ENCODE measurements at regions not wholly inside any gene's neighbourhood (a gene's known extent, or its start where the extent isn't known, plus 50 kb on each side); places are given as distances from the start of the nearest gene placed in this dataset.
"Not testable (repeated sequence)": the region's sequence is repeated elsewhere in the genome, so short reads cannot be mapped to it uniquely, and the experiment has no call there.

DNA sequence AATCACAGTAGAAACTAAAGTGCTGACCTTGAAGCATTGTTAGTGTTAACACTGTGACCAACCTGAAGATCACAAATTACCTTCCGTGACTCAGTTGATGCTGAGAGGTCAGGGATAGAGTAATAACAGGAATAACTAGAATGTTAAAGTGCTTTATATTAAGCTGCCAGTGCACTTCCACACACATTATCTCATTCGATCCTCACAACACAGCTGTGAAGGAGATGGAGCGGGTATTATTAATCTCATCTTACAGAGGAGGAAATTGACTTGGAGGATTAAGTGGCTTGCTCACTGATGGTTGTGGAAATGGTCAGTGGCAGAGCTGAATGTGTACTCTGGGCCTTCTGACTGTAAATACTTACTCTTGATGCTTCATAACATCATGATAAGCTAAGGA, 252.5 kb upstream of the DMRT1 start:
- no peak for DNase-seq (ENCODE audit: low spot score)

DNA sequence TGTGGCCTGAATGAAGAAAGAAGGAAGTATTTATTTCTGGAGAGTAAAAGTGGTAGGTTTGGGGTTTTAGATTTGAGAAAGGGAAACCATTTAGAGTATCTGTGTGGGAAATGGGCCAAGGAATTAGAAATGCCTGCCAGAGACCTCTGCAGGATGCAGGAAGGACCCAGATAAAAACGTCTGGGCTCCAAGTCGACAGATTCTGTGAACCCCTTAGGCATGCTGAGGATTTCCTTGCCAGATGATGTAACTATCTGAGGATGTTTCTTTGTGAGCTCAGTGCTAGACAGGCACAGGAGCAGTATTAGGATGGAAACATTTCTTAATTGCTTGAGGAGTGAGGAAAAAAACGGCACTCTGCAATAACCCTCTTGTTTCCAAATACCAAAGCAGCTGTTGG, 251.8 kb upstream of the DMRT1 start:
- peak; percentile 90 for DNase-seq (ENCODE audit: low spot score)

DNA sequence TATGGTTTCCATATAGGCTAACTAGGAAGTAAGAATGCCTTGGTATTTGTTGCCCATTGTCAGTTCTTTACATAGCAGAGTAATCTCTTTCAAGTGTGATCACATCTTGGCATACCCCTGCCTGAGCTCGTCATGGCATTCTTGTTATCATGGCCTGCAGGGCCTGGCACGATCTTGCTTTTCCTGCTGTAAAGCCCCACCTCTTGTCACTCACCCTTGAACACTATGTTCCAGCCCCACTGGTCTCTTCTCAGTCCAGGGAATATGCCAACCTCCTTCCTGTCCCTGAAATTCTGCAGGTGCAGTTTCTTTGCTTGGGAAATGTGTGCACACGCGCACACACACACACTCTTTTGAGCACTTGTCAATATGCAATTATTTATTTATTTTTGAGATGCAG, 250.2 kb upstream of the DMRT1 start:
- DNase-seq (ENCODE audit: low spot score) = peak; percentile 56

GRCh38 chr9:592225-592624, 249.3 kb upstream of the DMRT1 start:
- DNase-seq (ENCODE audit: low spot score) = no peak

DNA sequence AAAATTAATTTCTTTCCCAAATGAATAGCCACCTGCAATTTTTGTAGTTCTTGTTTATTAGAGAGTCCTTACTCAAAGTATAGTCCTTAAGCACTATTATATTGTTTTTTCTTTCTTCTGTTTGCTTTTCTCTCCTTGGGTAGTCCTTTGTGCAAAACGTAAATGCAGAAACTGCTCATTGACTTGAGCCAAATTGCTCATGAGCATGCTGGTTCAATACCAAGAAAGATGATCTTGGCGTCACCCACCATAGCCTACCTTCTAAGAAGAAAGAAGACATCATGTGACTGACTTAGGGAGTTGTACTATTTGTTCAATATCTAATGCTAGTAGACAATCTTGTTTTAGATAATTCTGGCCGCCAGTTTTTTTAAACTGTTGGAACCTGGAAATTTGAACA, 248.8 kb upstream of the DMRT1 start:
- DNase-seq (ENCODE audit: low spot score) = no peak

GRCh38 chr9:593809-594208, 247.7 kb upstream of the DMRT1 start:
- no peak for DNase-seq (ENCODE audit: low spot score)

GRCh38 chr9:596703-597102, 244.8 kb upstream of the DMRT1 start:
- DNase-seq (ENCODE audit: low spot score) = no peak

GRCh38 chr9:600006-600405, 241.5 kb upstream of the DMRT1 start:
- DNase-seq (ENCODE audit: low spot score) = no peak

- no peak for DNase-seq (ENCODE audit: low spot score)
These were observed 238.8 kb upstream of the DMRT1 start for GRCh38 chr9:602716-603115.

- no peak for DNase-seq (ENCODE audit: low spot score)
These were observed 238.4 kb upstream of the DMRT1 start for GRCh38 chr9:603126-603525.

DNA sequence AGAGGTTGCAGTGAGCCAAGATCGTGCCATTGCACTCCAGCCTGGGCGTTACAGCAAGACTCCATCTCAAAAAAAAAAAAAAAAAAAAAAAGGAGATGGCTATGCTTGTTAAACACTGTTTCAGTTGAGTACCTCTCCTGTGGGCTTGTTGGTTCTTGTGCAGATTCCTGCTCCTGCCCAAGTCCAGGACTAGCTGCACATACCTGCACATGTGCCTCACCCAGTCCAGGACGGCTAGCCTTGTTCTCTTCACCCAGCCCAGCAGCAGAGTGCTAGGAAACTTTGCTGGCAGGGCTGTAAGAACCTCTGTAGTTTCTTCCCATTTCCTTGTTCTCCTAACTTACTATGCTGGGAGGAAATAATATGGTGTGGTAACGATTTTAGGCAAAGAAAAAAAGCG, 234.1 kb upstream of the DMRT1 start:
- DNase-seq (ENCODE audit: low spot score) = no peak

DNA sequence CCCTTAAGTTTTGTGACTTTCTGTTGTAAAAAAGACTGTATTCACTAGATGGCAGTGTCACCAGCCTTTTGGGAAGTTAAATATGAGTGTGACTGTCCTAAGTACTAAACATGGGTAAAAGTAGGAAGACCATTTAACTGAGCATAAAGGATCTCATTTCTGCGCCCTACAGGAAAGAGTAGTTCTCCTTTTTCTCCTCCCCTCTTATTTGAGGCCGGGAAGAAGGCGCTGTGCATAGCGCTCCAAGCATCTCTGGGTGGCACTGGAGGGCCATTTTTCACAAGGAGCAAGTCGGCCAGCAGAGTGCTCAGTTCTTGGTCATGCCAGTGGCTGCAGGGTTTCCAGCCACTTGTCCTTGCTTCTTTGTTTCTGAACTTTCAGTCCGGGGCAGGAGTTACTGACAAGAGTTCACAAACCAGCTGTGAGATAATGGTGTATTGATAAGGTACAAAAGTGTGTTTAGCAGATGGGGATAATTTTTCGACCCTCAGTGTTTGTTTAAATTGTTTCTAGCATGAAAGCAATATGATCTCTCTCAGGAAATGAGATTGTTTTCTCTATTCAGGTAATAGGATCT, 227.6 kb upstream of the DMRT1 start:
- DNase-seq (ENCODE audit: low spot score) = peak; percentile 89

DNA sequence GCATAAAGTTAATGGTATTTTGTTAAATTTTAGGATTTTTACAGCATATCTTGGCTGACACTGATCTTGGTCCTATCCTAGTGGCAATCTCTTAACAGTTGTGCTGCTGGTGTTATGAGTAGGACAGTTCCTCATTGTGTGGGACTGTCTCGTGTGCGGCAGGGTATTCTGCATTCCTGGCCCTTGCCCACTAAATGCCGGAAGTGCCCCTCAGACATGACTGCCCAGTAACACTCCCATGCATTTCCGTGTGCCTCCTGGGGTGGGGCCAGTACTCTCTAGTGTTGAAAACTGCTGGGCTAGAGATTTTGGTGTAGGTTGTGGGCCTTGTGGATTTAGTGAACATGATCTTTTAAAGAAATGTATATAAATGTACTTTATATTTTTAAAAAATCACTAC, 227.1 kb upstream of the DMRT1 start:
- DNase-seq (ENCODE audit: low spot score) = no peak

DNA sequence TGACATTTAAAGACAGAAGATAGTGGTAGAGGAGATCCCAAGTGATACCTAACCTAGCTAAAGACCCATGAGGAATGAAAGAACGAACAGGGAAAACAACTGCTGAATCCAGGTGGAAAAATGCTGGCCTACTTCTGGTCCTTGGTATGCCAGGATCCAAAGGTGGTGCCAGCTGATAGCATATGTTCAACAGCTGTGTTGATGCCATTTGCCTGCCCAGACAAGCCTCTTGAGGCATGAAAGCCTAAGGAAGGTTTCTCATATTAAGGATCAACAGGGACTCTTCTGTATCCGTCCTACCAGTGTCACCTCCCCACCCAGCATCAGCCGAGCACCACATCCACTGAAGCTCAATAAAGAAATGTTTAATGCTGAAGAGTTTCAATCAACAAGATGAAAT, 225.7 kb upstream of the DMRT1 start:
- no peak for DNase-seq (ENCODE audit: low spot score)

GRCh38 chr9:616694-617093, 224.8 kb upstream of the DMRT1 start:
- DNase-seq (ENCODE audit: low spot score) = no peak

GRCh38 chr9:617445-618085, 223.9 kb upstream of the DMRT1 start:
- DNase-seq (ENCODE audit: low spot score) = no peak

GRCh38 chr9:618478-618877, 223.0 kb upstream of the DMRT1 start:
- DNase-seq (ENCODE audit: low spot score) = no peak

DNA sequence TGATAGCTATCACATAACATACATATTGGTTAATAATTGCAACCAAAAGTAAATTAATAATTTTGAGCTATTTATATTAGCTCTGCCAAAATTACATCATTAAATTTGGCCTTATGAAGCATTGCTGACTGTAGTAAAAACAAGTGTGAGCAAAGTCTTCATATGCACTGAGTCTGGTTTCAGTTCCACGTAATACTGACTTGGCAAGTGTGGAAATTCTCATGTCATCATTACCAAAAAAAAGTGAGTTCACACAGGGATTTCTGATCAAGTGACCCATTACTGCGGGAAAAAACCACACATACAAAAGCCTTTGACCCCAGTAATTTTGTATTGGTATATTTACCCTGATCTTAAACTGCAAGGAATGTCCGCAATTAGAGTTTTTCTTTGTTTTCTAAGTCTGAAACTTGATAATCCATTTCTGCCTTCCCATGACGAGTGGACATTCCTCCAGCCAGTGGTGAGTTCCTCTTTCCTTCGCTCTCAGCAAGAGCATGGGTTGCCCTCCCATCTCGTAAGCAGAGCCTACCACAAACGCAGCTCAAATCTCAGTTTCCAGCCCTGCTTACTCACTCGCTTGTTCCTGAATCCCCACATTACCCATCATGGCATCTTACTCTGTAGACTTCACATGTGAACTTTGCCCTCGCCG, 220.2 kb upstream of the DMRT1 start:
- DNase-seq (ENCODE audit: low spot score) = no peak

DNA sequence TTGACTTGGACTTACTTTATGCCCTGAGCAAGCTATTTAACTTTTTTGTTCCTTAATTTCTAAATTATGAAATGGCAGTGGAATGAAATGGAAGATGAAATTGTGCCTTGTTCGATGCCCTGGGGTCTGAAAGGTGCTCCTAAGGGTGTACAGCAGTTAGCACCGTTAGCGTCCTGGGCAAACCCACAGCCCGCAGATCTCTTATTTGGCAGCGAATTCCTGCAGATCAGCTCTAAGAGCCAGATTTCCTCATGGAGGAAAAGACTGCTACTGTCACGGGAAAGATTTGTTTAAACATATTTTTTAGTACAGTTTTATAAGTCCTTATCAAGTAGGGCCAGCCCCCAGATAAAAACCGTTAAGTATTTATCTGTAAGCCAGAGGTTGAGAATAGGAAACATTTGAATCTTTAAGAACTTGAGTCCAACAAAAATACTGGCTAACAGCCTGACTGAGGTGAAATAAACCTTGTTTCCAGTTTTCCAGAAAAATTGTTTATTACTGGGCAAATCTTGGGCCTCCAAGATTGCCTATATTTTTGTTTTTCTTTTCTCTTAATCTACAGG, 216.5 kb upstream of the DMRT1 start:
- DNase-seq (ENCODE audit: low spot score) = peak; percentile 79

DNA sequence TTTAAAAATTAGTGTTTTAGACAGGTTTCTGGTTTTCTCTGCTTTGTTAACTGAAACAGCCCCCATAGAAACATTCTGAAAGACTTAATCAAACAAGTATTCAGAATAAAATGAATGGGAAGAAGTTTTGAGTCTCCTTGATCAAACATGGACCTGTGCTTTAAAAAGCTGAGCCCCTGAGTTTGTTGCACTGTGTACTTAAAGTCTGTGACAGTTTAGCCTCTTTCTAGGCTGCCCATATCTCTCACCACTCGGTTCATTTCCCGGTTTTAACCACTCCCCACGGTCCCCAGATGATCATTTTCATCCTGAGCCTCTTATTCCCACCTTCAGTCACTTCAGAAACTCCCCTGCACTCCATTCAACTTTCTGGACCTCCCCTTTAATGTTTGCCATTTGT, 215.9 kb upstream of the DMRT1 start:
- DNase-seq (ENCODE audit: low spot score) = no peak

DNA sequence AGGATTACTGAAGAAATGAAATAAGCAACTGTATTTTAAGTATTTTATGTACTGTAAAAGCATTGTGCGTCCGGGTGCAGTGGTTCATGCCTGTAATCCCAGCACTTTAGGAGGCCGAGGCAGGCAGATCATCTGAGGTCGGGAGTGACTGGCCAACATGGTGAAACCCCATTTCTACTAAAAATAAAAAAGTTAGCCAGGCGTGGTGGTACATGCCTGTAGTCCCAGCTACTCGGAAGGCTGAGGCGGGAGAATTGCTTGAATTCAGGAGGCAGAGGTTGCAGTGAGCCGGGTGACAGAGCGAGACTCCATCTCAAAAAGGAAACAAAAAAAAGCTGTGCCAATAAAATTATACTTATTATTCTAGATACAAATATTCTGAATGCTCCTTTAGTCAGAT, 215.4 kb upstream of the DMRT1 start:
- DNase-seq (ENCODE audit: low spot score) = not testable (repeated sequence)

GRCh38 chr9:626596-626995, 214.9 kb upstream of the DMRT1 start:
- peak; percentile 92 for DNase-seq (ENCODE audit: low spot score)

- no peak for DNase-seq (ENCODE audit: low spot score)
These were observed 214.0 kb upstream of the DMRT1 start for GRCh38 chr9:627336-627970.
